Left ventricle myocardium superior (tissue), 1 donor: ENCODE measurements at regions not wholly inside any gene's neighbourhood (a gene's known extent, or its start where the extent isn't known, plus 50 kb on each side); places are given as distances from the start of the nearest gene placed in this dataset.
"Not testable (repeated sequence)": the region's sequence is repeated elsewhere in the genome, so short reads cannot be mapped to it uniquely, and the experiment has no call there.

Experiments
- ATAC-seq: fragments of 200-7000 bp; cut with Tn5 transposase; one replicate; pipeline ENCODE4 v1.9.1; 2020; ENCODE audit warnings: mild to moderate bottlenecking, moderate library complexity
- DNase-seq: peaks from one replicate; pipeline ENCODE4 v3.0.0-alpha.2; 2020
- intact Hi-C: fragments of 100-400 bp; cut with micrococcal nuclease; formaldehyde crosslinking; loops from one replicate; pipeline ENCODE4 v1.11.0; 2022
- donor health status: DM: no; HTN: yes; CAD: no; lungs with severe emphysema.

DNA sequence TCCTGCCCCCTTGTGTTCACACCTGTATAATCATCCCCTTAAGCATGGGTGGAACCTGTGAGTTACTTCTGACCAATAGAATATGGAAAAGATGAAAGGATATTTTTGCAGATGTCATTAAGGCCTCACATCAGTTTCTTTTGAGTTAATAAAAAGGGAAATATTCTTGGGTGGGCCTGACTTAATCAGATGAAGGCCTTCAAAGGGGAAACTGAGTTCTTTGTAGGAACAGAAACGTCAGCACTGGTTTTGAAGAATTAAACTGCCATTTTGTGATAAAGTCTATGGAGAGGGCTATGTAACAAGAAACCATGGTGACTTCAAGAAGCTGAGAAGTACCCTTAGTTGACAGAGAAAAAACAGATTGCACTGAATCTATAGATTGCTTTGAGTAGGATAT is 168.7 kb upstream of the CNTNAP4 start:
- ATAC-seq (no peak), DNase-seq (no peak)
- intact Hi-C loops: no loop called here

DNA sequence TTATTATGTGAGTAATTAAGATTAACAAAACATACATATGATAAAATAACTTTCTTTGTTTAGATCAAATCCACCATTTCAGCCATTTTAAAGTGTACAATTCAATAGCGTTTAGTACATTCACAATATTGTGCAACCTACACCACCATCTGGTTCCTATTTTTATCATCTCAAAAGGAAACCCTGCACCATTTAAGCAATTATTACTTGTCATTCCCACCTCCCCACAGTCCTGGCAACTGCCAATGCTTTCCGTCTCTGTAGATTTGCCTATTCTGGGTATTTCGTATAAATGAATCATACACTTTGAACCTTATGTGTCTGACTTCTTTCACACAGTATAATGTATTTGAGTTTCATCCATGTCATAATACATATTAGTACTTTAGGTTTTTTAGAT is 162.5 kb upstream of the CNTNAP4 start:
- intact Hi-C loops: no loop called here
- ATAC-seq (no peak), DNase-seq (no peak)

DNA sequence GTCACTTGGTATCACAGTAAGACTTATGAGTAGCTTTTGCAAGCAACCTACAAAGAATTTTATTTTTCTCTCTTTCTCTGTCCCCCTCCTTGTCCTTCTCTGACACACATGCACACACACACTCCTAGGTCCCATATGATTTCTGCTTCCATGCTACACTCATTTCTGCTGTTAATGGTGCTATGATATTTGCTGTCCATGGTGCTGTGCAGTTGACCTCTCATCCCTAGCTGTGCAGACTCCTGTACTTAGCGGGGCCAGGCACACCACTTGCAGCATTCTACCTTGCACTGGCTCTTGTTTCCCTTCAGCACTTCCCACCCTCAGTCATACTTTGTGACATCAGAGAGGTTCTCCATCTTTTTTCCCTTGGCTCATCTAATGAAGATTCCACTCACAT is 158.9 kb upstream of the CNTNAP4 start:
- ATAC-seq (no peak), DNase-seq (no peak)
- intact Hi-C loops: no loop called here

DNA sequence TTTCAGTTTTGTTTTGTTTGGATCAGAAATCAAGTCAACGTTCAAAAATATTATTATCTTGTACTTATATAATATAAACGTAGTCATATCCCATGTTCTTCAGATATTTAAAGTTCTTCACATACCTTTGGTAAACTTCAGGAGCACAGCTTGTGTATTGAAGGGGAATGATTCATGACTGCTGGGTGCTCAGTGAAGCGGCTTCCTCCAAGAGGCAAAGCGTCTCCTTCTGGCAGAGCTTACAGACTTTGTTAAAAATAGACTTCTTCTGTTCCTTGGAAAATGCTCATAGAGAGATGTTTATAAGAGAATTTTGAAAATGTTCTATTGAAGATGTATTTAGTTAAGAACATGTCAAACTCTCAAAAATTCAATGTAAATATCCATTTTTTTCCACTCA is 155.6 kb upstream of the CNTNAP4 start:
- ATAC-seq: no peak
- no peak for DNase-seq
- intact Hi-C loops: no loop called here

DNA sequence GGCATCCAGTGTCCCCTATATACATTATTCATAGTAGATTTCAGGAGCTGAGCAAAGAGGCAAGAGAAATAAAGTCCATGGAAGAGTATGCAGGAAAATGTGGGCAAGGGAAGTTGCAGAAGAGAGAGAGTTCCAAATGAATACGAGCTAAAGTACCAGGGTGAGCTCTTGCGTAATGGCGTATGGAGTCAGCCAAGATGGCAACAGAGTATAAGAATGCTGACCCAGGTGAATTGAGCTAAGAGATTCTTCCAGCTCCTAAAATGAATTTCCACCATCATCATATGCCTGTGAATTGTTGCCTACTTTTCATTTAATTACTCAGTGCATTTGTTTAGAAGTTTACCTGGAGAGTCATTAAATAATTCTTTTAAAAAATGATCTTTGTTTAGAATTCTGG is 153.2 kb upstream of the CNTNAP4 start:
- intact Hi-C loops: no loop called here

DNA sequence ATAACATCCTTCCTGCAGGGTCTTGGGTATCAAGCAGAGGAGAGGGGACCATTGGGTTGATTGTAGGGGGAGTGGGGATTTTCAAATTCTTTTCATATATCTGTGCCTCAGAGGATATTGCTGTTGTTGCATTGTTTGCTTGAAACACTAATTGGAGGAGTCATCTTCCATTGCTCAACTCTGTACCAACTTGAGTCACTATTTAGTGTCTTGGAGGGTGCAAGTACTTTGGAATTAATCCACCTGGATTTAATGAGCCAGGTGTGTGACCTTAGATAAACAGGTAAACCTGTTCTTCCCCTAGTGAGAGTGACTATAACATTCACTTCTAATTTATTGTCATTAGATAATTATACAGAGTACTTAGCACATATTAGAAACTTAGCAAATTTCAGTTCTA is 151.3 kb upstream of the CNTNAP4 start:
- DNase-seq (no peak), ATAC-seq (no peak)
- intact Hi-C loops: no loop called here

More for the DNA sequence above, 153.2 kb upstream of the CNTNAP4 start:
- no peak for ATAC-seq
- no peak for DNase-seq

DNA sequence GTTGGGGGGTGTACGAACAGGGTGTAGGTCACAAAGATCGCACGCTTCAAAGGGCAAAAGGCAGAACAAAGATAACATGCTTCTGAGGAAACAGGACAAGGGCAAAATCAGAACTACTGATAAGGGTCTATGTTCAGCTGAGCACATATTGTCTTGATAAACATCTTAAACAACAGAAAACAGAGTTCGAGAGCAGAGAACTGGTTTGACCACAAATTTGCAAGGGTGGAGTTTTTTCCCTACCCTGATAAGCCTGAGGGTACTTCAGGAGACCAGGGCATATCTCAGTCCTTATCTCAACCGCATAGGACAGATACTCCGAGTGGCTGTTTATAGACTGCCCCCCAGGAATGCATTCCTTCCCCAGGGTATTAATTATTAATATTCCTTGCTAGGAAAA is 139.1 kb upstream of the CNTNAP4 start:
- ATAC-seq, intact Hi-C loops, DNase-seq: not testable (repeated sequence)

DNA sequence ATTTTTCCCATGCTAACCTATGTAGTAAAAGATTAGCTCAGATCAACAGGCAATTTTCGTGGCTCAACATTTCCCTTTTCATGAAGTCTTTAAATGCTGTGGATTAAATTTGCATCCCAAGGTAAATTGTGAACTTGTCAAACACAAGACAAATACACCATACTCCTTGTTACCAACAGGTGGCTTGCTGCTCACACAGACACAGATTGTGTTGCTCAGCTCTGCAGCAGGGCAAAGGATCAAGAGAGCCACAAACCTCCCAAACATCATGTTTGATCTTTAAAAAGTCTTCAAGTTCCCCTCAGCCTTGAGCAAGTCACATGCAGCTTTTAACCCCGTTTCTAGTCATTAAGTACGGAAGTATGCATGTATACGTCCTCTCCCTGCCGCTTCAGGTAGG is 119.6 kb upstream of the CNTNAP4 start:
- DNase-seq (no peak), ATAC-seq (no peak)
- intact Hi-C loops: no loop called here

DNA sequence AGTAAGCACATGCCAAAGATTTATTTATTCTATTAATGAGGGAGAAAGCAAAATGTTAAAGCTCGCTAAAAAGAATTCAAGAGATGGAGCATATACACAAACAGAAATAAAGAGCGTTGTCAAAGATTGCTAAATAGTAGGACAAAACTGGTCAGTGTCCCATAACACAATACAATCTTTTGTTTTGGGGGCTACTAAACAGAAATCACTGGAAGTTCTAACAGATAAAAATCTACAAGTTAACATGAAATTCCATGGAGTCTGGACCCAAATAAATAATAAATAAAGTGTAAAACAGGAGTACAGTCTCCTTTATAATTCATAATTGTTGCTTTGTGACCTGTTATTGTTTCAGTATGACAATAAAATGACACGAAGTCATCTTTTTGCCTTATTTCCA is 115.2 kb upstream of the CNTNAP4 start:
- DNase-seq (no peak), ATAC-seq (no peak)
- intact Hi-C loops: no loop called here

DNA sequence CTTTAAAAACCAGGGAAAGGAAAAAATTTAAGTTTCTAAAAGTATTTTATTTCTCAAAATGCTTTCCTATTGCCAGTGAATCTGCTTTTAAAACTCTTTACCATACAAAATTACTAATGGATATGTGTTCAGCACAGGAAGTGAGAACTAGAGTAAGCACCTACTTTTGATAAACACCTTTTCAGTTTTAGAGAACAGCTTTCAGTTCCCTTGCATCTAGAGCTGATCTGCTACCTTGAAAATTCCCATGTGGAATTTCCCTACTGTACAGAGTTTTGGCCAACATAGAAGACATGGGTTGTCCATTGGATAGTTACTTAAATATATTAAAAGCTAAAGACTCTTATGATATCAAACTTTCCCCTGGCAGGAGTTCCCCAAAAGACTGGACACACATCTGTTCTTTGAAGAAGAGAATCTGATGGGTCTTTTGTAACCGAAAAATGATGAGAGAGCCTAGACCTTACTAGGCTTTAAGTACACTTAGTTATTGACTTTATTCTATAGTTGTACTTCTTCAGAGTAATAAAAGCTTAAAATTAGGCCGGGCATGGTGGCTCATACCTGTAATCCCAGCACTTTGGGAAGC is 112.1 kb upstream of the CNTNAP4 start:
- intact Hi-C loops: no loop called here
- DNase-seq (no peak), ATAC-seq (no peak)

DNA sequence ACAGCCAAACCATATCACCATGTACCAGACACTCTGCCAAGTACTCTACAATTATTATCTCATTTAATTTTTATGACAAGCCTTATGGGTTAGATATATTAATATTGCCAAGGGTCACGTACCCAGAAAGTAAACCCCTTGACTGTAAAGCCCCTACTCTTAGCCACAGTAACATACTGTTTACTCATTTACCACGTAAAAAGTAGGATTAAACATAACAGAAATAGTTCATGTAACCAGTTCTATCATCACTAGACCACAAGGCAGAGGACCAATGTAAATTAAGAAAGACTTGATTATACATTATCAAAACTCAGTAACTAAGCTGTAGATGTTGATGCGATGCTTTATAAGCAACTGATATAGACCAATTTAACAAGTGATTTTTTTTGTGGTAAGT is 101.5 kb upstream of the CNTNAP4 start:
- intact Hi-C loops: no loop called here
- ATAC-seq (no peak), DNase-seq (no peak)

DNA sequence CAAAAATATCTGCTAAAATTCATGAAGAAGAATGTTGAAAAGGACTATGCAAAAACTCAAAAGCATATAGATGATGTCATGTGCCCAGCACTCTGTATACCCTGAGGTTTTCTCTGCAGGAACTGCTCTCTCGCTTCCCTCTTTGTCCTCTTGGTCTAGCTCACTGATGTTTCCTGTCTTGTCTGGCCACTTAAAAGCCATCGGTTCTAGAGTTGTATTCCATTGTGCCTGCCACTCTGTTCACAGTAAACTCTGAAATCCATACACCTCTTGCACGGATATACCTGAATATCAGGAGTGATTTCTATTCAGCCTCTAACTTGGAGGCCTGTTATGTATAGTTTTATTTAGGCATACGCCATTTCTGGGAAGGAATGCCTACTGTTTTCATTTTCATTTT is 101.0 kb upstream of the CNTNAP4 start:
- DNase-seq: no peak
- no peak for ATAC-seq
- intact Hi-C loops: no loop called here

DNA sequence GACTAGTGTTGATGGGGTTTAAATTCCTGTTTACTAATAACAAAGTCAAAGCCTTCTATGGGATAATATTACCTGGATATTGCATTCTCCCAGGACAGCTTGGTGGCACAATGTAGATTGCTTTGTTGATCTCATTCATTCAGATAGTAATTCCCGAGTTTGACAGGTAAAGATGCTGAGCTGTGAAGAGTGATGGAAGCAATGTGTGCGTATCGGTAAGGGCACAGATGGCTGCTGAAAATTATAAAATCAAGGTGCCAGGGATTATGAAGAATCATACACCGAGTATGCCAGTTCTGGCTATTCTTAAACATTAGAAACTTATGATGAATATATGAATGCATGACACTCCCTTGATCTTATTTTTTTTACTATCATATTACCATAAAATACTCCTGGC is 100.6 kb upstream of the CNTNAP4 start:
- ATAC-seq (no peak), DNase-seq (no peak)
- intact Hi-C loops: no loop called here

DNA sequence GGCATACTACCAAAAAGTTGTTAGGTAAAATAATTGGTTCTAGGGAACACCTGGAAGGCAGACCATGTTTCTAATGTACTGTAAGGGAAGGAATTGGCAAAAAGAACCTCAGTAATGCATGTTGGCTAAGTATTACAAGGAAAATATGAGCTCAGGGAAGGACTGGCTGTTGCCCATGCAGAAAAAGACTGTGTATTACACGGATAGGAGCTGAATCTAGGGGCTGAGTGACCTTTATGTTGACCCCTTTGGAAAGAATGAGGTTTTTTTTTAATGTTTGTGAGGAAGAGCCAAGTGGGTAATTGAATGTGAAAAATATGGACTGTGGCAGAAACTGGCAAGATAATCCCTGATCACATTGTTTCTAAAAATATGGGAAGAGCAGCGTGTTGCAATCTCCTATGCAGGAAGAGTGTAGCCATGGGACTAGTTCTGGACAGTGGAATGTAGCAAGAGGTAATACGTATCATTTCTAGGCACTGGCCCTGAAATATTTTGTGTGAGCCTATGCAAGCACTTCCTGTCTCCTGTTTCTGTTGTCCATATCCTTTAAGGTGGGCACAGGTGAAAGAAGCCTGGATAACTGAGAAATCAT is 95.1 kb upstream of the CNTNAP4 start:
- intact Hi-C loops: no loop called here
- DNase-seq (no peak), ATAC-seq (no peak)

DNA sequence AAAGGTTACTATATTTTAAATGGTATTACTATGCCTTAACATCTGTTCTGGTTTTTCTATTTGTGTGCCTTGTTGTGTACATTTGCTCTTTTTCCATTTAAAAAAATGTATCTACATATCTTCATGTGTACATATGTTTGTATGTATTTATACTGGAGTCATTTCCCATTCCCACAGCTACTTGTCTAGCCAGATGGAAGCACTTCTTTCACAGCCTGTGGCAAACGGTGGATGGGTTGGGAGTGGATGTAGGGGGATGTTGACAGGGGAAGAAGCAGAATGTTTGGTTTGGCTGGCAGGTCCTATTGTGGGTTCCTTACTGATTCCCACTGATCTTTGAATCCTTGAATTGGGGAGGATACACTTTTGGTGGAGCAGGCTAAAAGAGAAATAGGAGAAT is 93.6 kb upstream of the CNTNAP4 start:
- DNase-seq: no peak
- intact Hi-C loops: no loop called here
- ATAC-seq: no peak

DNA sequence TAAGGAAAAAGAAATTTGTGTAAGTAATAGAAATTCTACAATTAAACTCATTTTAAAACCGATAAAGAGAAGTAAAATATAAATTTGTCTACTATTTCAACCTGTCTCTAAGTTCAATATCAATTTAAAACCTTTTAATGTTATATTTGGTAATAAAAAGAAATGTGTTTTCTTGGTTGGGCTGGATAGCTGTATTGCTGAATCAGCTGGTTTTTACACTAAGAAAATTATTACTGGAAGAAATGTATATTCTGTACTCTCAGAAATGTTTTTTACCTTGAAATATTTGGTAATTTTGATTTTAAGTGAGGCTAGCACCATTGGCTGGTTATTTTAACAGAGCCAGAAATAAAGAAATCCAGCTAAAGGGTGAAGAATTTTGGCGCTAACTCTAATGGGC is 87.1 kb upstream of the CNTNAP4 start:
- no peak for DNase-seq
- ATAC-seq: no peak
- intact Hi-C loops: no loop called here

DNA sequence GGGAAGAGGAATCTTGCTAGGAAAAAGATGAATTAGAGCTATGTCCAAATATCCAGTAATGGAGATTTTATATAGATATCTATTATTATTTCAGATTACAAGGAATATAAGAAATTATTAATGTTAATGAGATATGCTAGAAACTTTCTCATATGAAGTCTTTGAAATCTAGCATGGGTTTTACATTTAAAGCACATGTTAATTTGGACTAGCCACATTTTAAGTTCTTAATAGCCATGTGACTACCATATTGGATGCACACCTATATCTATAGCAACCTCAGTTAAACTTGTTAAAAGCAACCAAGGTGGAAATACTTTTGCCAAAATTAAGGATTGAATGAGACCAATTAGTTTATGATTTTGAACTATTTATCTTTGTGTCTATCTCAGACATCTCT is 86.7 kb upstream of the CNTNAP4 start:
- intact Hi-C loops: no loop called here
- no peak for DNase-seq
- no peak for ATAC-seq

DNA sequence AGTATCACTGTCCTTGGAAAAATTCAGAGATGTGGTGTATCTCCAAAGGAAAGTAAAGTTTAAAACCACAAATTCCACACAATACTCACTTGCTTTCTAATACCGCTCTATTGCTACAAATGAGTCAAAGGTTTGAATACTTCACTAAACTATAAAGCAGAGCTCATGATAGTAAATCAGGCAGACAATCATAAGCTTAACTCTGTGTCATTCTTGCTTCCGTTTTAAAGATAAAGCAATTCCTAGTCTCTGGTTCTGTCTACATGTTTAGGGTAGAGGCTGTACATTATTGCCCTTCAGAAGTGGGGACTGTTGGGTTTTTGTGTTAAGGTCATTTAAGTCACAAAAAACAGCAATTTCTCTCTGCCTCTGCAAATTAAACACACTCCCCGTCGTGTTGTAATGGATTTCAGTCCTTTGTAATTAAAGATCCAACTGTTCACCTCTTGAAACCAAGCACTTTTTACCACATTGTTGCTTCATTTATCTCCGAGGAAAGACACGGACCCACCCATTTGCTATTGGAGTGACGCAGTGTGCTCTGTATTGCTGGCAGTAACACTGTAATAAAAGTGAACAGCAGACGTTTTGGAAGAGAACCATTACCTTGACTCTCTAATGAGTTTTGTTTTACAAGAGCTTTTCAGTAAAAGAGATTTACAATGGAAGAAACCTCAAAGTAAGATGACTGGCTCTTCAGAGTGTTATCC is 83.1 kb upstream of the CNTNAP4 start:
- intact Hi-C loops: no loop called here
- ATAC-seq (peak; percentile 49), DNase-seq (no peak)

DNA sequence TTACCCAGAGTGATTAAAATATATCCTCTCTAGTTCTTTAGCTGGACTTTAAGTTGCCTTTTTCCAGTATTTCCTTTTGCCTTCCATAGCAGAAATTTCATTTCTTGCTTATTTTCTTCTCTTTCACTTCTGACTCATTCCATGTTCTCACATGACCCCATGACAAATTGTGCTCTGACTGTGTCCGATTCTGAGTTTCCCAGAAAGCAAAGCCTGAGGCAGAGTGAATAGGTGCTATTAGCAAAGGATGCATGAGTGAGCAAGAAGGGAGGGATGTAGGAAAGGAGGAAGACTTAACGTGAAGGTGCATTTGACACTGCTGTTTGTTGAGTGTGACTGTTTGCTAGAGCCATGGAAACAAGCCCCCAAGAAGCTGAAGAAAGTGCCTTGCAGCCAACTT is 82.6 kb upstream of the CNTNAP4 start:
- intact Hi-C loops: no loop called here
- DNase-seq (no peak), ATAC-seq (peak; percentile 38)

DNA sequence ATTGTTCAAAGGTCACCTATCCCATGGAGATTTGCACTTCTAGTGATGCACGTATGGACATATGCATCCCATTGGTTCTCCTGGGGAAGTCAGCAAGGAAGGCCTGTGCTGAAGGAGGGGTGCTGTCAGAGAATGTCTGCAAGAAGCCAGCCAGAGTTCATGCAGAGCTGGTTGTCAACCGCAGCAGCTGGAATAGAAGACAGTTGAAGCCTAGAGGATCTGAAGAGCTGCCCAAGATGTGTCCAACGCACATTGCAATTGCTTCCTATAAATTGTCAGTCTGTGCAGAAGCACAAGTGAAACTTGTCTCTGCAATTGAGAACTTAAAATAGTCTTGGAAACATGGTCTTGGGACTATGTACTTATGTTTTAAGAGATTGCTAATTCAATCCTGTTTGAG is 82.1 kb upstream of the CNTNAP4 start:
- ATAC-seq: no peak
- intact Hi-C loops: no loop called here
- no peak for DNase-seq

DNA sequence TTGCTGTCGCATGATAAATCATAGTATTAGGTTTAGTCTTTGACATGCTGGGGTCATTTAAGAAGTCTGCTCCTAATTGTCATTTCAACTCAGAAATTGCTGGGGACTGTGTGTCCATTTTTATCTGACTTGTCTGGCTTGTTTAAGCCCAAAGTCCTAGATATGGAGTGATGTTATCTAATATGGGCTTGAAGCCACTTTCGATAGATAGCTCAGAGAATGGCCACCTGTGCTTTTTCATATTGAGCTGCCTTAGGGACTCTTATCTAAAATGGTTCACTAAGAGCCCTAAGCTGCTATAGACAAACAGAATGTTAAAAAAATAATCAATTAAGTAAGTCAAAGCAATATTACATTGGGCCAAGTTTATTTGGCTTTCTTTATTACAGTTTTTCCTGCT is 81.6 kb upstream of the CNTNAP4 start:
- intact Hi-C loops: no loop called here
- DNase-seq (no peak), ATAC-seq (no peak)
